Parathyroid adenoma (tissue), 2 donors: ENCODE measurements at regions not wholly inside any gene's neighbourhood (a gene's known extent, or its start where the extent isn't known, plus 50 kb on each side); places are given as distances from the start of the nearest gene placed in this dataset.

ENCODE experiments used
- H2AFZ ChIP-seq: fragments of 300-600 bp; sonication (generic); one replicate; pipeline ENCODE4 v1.7.0; 2017; ENCODE audit warnings: antibody characterized with exemption, mild to moderate bottlenecking
- H3K27ac ChIP-seq: fragments of 300-600 bp; sonication (generic); one replicate; pipeline ENCODE4 v1.7.0; 2017
- H3K27me3 ChIP-seq: fragments of 300-600 bp; sonication (generic); one replicate; pipeline ENCODE4 v1.7.0; 2017; ENCODE audit warnings: low read length; ENCODE audit not compliant: control insufficient read depth, insufficient read depth
- H3K36me3 ChIP-seq: fragments of 300-600 bp; sonication (generic); one replicate; pipeline ENCODE4 v1.7.0; 2017; ENCODE audit warnings: low read length; ENCODE audit not compliant: control insufficient read depth, insufficient read depth
- H3K4me1 ChIP-seq: fragments of 300-600 bp; sonication (generic); one replicate; pipeline ENCODE4 v1.7.0; 2017; ENCODE audit warnings: control low read depth
- H3K4me2 ChIP-seq: fragments of 300-600 bp; sonication (generic); one replicate; pipeline ENCODE4 v1.7.0; 2017; ENCODE audit warnings: low read length
- H3K4me3 ChIP-seq: fragments of 300-600 bp; sonication (generic); one replicate; pipeline ENCODE4 v1.7.0; 2017; ENCODE audit warnings: low read depth, low read length
- H3K79me2 ChIP-seq: fragments of 300-600 bp; sonication (generic); one replicate; pipeline ENCODE4 v1.7.0; 2017; ENCODE audit warnings: control low read depth
- H3K9ac ChIP-seq: fragments of 300-600 bp; sonication (generic); one replicate; pipeline ENCODE4 v1.7.0; 2017; ENCODE audit warnings: mild to moderate bottlenecking
- H3K9me3 ChIP-seq: fragments of 300-600 bp; sonication (generic); one replicate; pipeline ENCODE4 v1.7.0; 2017; ENCODE audit warnings: low read length; ENCODE audit not compliant: control insufficient read depth
- TF ChIP-seq, protein P1 (sequence below): fragments of 300-600 bp; sonication (generic); IDR thresholded peaks from one replicate; pipeline ENCODE4 v1.7.0; 2017; ENCODE audit warnings: antibody characterized with exemption, mild to moderate bottlenecking
- donor health status: primary hyperparathyroidism.

DNA sequence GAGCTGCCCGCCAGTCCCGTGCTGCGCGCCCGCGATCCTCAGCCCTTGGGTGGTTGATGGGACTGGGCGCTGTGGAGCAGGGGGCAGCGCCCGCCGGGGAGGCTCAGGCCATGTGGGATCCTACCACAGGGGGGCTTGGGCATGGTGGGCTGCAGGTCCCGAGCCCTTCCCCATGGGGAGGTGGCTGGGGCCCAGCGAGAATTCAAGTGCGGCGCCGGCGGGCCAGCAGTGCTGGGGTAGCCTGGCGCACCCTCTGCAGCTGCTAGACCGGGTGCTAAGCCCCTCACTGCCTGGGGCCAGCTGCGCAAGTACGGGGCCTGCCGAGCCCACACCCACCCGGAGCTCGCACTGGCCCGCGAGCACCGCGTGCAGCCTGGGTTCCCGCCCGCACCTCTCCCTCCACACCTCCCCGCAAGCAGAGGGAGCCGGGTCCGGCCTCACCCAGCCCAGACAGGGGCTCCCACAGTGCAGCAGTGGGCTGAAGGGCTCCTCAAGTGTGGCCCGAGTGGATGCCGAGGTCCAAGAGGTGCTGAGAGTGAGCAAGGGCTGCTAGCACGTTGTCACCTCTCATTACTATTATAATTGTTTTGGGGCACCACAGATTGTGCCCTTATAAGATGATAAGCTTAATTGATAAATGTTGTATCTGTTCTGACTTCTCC lies 333.2 kb downstream of the CASP12 start:
- Histone ChIP-seq H3K4me3 (no peak overlapping the region), H2AFZ (no peak overlapping the region), H3K4me1 (no peaks in the 10 kb centered on the region), H3K9ac (no peak overlapping the region), H3K27ac (no peak overlapping the region), H3K9me3 (no peaks in the 10 kb centered on the region), H3K79me2 (no peaks in the 10 kb centered on the region), H3K36me3 (no peaks in the 10 kb centered on the region), H3K27me3 (no peaks in the 10 kb centered on the region), H3K4me2 (no peak overlapping the region)
- TF ChIP-seq, protein P1, sequence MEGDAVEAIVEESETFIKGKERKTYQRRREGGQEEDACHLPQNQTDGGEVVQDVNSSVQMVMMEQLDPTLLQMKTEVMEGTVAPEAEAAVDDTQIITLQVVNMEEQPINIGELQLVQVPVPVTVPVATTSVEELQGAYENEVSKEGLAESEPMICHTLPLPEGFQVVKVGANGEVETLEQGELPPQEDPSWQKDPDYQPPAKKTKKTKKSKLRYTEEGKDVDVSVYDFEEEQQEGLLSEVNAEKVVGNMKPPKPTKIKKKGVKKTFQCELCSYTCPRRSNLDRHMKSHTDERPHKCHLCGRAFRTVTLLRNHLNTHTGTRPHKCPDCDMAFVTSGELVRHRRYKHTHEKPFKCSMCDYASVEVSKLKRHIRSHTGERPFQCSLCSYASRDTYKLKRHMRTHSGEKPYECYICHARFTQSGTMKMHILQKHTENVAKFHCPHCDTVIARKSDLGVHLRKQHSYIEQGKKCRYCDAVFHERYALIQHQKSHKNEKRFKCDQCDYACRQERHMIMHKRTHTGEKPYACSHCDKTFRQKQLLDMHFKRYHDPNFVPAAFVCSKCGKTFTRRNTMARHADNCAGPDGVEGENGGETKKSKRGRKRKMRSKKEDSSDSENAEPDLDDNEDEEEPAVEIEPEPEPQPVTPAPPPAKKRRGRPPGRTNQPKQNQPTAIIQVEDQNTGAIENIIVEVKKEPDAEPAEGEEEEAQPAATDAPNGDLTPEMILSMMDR: no peak

GRCh38 chr11:104556606-104557301 lies 341.5 kb downstream of the CASP12 start:
- H3K4me3 ChIP-seq: no peak overlapping the region
- H3K27me3 ChIP-seq: no peaks in the 10 kb centered on the region
- no peak overlapping the region for H3K27ac ChIP-seq
- no peak overlapping the region for H3K4me2 ChIP-seq
- no peaks in the 10 kb centered on the region for H3K4me1 ChIP-seq
- H3K36me3 ChIP-seq: no peaks in the 10 kb centered on the region
- TF ChIP-seq, protein P1: no peak
- no peak overlapping the region for H2AFZ ChIP-seq
- H3K9ac ChIP-seq: no peak overlapping the region
- H3K9me3 ChIP-seq: no peaks in the 10 kb centered on the region
- no peaks in the 10 kb centered on the region for H3K79me2 ChIP-seq

DNA sequence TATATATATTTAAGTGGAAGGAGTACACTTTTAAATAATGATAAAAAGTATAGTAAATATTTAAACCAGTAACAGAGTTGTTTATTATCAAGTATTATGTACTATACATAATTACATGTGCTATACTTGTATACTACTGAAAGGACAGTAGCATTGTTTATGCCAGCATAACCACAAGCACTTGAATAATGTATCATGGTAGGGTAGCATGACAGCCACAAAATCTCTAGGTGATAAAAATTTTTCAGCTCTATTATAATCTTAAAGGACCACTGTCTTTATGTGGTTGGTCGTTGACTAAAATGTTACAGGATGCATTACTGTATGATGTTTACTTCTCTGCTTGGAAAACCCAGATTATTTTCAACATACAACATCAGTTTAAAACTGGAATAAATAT lies 349.2 kb downstream of the CASP12 start:
- H2AFZ ChIP-seq: no peak overlapping the region
- no peak overlapping the region for H3K4me3 ChIP-seq
- TF ChIP-seq, protein P1: no peak
- no peak overlapping the region for H3K4me2 ChIP-seq
- no peak overlapping the region for H3K27ac ChIP-seq
- H3K36me3 ChIP-seq: no peaks in the 10 kb centered on the region
- no peaks in the 10 kb centered on the region for H3K27me3 ChIP-seq
- H3K9me3 ChIP-seq: no peaks in the 10 kb centered on the region
- H3K79me2 ChIP-seq: no peaks in the 10 kb centered on the region
- H3K9ac ChIP-seq: no peak overlapping the region
- no peaks in the 10 kb centered on the region for H3K4me1 ChIP-seq

- H3K4me2 ChIP-seq: no peak overlapping the region
- H3K4me1 ChIP-seq: no peaks in the 10 kb centered on the region
- H3K9ac ChIP-seq: no peak overlapping the region
- no peaks in the 10 kb centered on the region for H3K27me3 ChIP-seq
- TF ChIP-seq, protein P1: no peak
- no peak overlapping the region for H2AFZ ChIP-seq
- no peak overlapping the region for H3K27ac ChIP-seq
- H3K4me3 ChIP-seq: no peak overlapping the region
- H3K79me2 ChIP-seq: no peaks in the 10 kb centered on the region
- no peaks in the 10 kb centered on the region for H3K36me3 ChIP-seq
- H3K9me3 ChIP-seq: no peaks in the 10 kb centered on the region
These were observed 350.1 kb downstream of the CASP12 start for GRCh38 chr11:104547996-104548661.
